ENCODE measurements at regions not wholly inside any gene's neighbourhood (a gene's known extent, or its start where the extent isn't known, plus 50 kb on each side); places are given as distances from the start of the nearest gene placed in this dataset.

DNA sequence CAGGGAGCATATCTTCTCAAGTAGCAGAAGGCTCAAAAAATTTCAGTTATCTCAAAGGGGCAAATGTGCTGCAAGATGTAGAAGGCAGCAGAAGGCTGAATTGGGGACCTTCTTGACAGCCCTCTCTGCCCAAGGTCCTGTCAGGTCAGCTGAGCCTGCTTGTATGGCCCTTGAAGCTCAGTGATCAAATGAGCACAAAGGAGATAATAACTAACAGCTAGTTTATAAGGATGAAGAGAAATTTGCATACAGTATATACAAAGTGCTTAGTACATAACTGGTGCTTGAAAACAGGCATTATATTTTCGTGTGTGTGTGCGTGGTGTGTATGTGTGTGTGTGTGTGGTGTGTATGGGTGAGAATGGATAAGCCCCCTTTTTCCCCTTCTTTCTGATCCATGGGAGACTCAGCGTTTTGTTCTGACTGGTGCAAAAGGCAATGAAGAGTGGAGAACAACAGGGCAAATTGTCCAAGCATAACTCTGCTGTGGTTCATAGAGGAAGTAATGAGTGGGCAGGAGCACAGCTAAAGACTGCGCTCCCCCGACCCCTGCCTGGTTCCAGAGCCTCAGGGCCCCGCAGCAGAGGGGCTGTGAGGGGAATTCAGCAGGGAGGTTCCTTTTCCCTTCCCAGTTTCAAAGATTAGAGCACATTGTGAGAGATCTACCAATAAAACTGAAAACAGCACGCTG is 356.8 kb upstream of the NR2F2 start:
- TF ChIP-seq POLR2AphosphoS5 (IDR thresholded peaks at IDR 0.05; ENCODE audit: low read depth, low read length) (no peak), REST (IDR thresholded peaks at IDR 0.05; ENCODE audit: insufficient read depth in 1 of 2, low read depth in 2 of 2, low read length in 2 of 2) (no peak), TAF1 (IDR thresholded peaks at IDR 0.05; ENCODE audit: borderline replicate concordance, insufficient read depth, low read length) (no peak), SIN3A (IDR thresholded peaks at IDR 0.05; ENCODE audit: borderline replicate concordance, insufficient read depth, low read length) (no peak), FOXP2 (optimal IDR thresholded peaks at IDR 0.05; ENCODE audit: borderline replicate concordance, extremely low read depth, extremely low read length, insufficient read depth) (no peak)

- no peak for TF ChIP-seq POLR2AphosphoS5 (IDR thresholded peaks at IDR 0.05; ENCODE audit: low read depth, low read length)
- TF ChIP-seq FOXP2 (optimal IDR thresholded peaks at IDR 0.05; ENCODE audit: borderline replicate concordance, extremely low read depth, extremely low read length, insufficient read depth) = no peak
- no peak for TF ChIP-seq REST (IDR thresholded peaks at IDR 0.05; ENCODE audit: insufficient read depth in 1 of 2, low read depth in 2 of 2, low read length in 2 of 2)
- TF ChIP-seq SIN3A (IDR thresholded peaks at IDR 0.05; ENCODE audit: borderline replicate concordance, insufficient read depth, low read length) = no peak
- TF ChIP-seq TAF1 (IDR thresholded peaks at IDR 0.05; ENCODE audit: borderline replicate concordance, insufficient read depth, low read length) = no peak
Measured at GRCh38 chr15:95975212-95975611, 355.3 kb upstream of the NR2F2 start.

DNA sequence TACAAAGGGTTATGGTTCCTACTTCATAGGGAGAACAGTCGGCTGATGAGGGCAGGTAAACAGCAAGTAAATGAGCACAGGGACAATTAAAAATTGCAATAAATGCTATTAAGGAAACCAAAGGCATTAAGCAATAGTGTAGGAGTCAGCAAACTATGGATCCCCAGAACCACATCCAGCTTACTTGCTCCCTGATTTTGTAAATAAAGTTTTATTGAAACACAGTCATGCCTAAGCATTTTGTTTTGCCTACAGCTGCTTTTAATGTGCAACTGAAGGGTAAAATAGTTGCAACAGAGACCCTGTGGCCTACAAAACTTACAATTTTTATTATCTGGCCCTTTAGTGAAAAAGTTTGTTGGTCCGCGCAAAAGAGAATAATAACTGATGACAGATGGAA is 351.2 kb upstream of the NR2F2 start:
- no peak for TF ChIP-seq TAF1 (IDR thresholded peaks at IDR 0.05; ENCODE audit: borderline replicate concordance, insufficient read depth, low read length)
- no peak for TF ChIP-seq REST (IDR thresholded peaks at IDR 0.05; ENCODE audit: insufficient read depth in 1 of 2, low read depth in 2 of 2, low read length in 2 of 2)
- TF ChIP-seq FOXP2 (optimal IDR thresholded peaks at IDR 0.05; ENCODE audit: borderline replicate concordance, extremely low read depth, extremely low read length, insufficient read depth) = no peak
- TF ChIP-seq POLR2AphosphoS5 (IDR thresholded peaks at IDR 0.05; ENCODE audit: low read depth, low read length) = no peak
- no peak for TF ChIP-seq SIN3A (IDR thresholded peaks at IDR 0.05; ENCODE audit: borderline replicate concordance, insufficient read depth, low read length)

- TF ChIP-seq FOXP2 (optimal IDR thresholded peaks at IDR 0.05; ENCODE audit: borderline replicate concordance, extremely low read depth, extremely low read length, insufficient read depth) (no peak), TAF1 (IDR thresholded peaks at IDR 0.05; ENCODE audit: borderline replicate concordance, insufficient read depth, low read length) (no peak), SIN3A (IDR thresholded peaks at IDR 0.05; ENCODE audit: borderline replicate concordance, insufficient read depth, low read length) (no peak), POLR2AphosphoS5 (IDR thresholded peaks at IDR 0.05; ENCODE audit: low read depth, low read length) (no peak), REST (IDR thresholded peaks at IDR 0.05; ENCODE audit: insufficient read depth in 1 of 2, low read depth in 2 of 2, low read length in 2 of 2) (no peak)
Measured at GRCh38 chr15:95981209-95981608, 349.3 kb upstream of the NR2F2 start.

All from PFSK-1 (cell line).